OCI-LY1 (cell line): ENCODE measurements at regions not wholly inside any gene's neighbourhood (a gene's known extent, or its start where the extent isn't known, plus 50 kb on each side); places are given as distances from the start of the nearest gene placed in this dataset.

Experiments
- H2AFZ ChIP-seq: fragments of 200-600 bp; sonication (generic), shearing (Covaris generic); 2 replicates; pipeline ENCODE4 v1.6.0; 2014; ENCODE audit warnings: antibody characterized with exemption, mild to moderate bottlenecking, low read length
- H3F3A ChIP-seq: fragments of 200-600 bp; sonication (generic), shearing (Covaris generic); 2 replicates; pipeline ENCODE4 v1.6.0; 2014; ENCODE audit warnings: mild to moderate bottlenecking, antibody characterized with exemption, low read length, moderate library complexity; ENCODE audit not compliant: insufficient read depth
- H3K27ac ChIP-seq: fragments of 200-600 bp; sonication (generic); 2 replicates; pipeline ENCODE4 v1.5.1; 2014; ENCODE audit warnings: low read length, mixed run types, mild to moderate bottlenecking, low read depth; ENCODE audit not compliant: poor library complexity, severe bottlenecking
- H3K27me3 ChIP-seq: fragments of 200-600 bp; sonication (generic); 2 replicates; pipeline ENCODE4 v1.6.0; 2014; ENCODE audit warnings: antibody characterized with exemption, mild to moderate bottlenecking, low read length, moderate library complexity; ENCODE audit not compliant: insufficient read depth
- H3K36me3 ChIP-seq: fragments of 200-600 bp; sonication (generic); 2 replicates; pipeline ENCODE4 v1.6.1; 2014; ENCODE audit warnings: mild to moderate bottlenecking, antibody characterized with exemption, low read length, moderate library complexity, mixed read lengths; ENCODE audit not compliant: insufficient read depth
- H3K4me1 ChIP-seq: fragments of 200-600 bp; sonication (generic); 2 replicates; pipeline ENCODE4 v1.5.1; 2014; ENCODE audit warnings: mild to moderate bottlenecking, low read length, moderate library complexity; ENCODE audit not compliant: insufficient read depth, severe bottlenecking
- H3K4me2 ChIP-seq: fragments of 200-600 bp; sonication (generic), shearing (Covaris generic); 2 replicates; pipeline ENCODE4 v1.6.1; 2014; ENCODE audit warnings: low read length
- H3K4me3 ChIP-seq: fragments of 200-600 bp; sonication (generic); 2 replicates; pipeline ENCODE4 v1.5.1; 2014; ENCODE audit warnings: low read length, low read depth, mild to moderate bottlenecking, mixed read lengths; ENCODE audit not compliant: poor library complexity, severe bottlenecking
- H3K79me2 ChIP-seq: fragments of 200-600 bp; shearing (Covaris generic); 2 replicates; pipeline ENCODE4 v1.6.1; 2016; ENCODE audit warnings: mixed run types, low read length, mixed read lengths; ENCODE audit not compliant: insufficient read depth
- H3K9ac ChIP-seq: fragments of 200-600 bp; sonication (generic), shearing (Covaris generic); 2 replicates; pipeline ENCODE4 v1.6.1; 2014; ENCODE audit warnings: mild to moderate bottlenecking, low read length, mixed read lengths
- H3K9me2 ChIP-seq: fragments of 200-600 bp; sonication (generic), shearing (Covaris generic); 2 replicates; pipeline ENCODE4 v1.6.1; 2014; ENCODE audit warnings: low read depth, mild to moderate bottlenecking, low read length, mixed read lengths
- H3K9me3 ChIP-seq: fragments of 200-600 bp; shearing (Covaris generic); 2 replicates; pipeline ENCODE4 v1.6.1; 2014; ENCODE audit warnings: low read length, mixed read lengths
- H4K20me1 ChIP-seq: fragments of 200-600 bp; sonication (generic), shearing (Covaris generic); 2 replicates; pipeline ENCODE4 v1.6.0; 2016; ENCODE audit warnings: mild to moderate bottlenecking, low read length; ENCODE audit not compliant: insufficient read depth
- EZH2 ChIP-seq: fragments of 200-600 bp; sonication (generic), shearing (Covaris generic); IDR thresholded peaks from 2 replicates; pipeline ENCODE4 v1.8.0; 2017; ENCODE audit warnings: borderline replicate concordance, mixed run types, mild to moderate bottlenecking, antibody characterized with exemption, low read length, moderate library complexity, mixed read lengths
- TF ChIP-seq, protein P1 (sequence below): fragments of 200-600 bp; sonication (generic), shearing (Covaris generic); IDR thresholded peaks from 2 replicates; pipeline ENCODE4 v1.5.1; 2017; ENCODE audit warnings: mild to moderate bottlenecking, antibody characterized with exemption, low read length, moderate library complexity, mixed read lengths

- no peaks in the 10 kb centered on the region for H3K9me2 ChIP-seq
- no peaks in the 10 kb centered on the region for H3K4me1 ChIP-seq
- H3K36me3 ChIP-seq, result no peaks in the 10 kb centered on the region
- H3K9me3 ChIP-seq, result no peaks in the 10 kb centered on the region
- H3K27ac ChIP-seq, result no peak overlapping the region
- no peaks in the 10 kb centered on the region for H4K20me1 ChIP-seq
- no peak overlapping the region for H3K4me3 ChIP-seq
- no peaks in the 10 kb centered on the region for H3K27me3 ChIP-seq
- no peak overlapping the region for H3K9ac ChIP-seq
- no peaks in the 10 kb centered on the region for H3F3A ChIP-seq
- no peak overlapping the region for H2AFZ ChIP-seq
- no peak for TF ChIP-seq EZH2
- TF ChIP-seq, protein P1, sequence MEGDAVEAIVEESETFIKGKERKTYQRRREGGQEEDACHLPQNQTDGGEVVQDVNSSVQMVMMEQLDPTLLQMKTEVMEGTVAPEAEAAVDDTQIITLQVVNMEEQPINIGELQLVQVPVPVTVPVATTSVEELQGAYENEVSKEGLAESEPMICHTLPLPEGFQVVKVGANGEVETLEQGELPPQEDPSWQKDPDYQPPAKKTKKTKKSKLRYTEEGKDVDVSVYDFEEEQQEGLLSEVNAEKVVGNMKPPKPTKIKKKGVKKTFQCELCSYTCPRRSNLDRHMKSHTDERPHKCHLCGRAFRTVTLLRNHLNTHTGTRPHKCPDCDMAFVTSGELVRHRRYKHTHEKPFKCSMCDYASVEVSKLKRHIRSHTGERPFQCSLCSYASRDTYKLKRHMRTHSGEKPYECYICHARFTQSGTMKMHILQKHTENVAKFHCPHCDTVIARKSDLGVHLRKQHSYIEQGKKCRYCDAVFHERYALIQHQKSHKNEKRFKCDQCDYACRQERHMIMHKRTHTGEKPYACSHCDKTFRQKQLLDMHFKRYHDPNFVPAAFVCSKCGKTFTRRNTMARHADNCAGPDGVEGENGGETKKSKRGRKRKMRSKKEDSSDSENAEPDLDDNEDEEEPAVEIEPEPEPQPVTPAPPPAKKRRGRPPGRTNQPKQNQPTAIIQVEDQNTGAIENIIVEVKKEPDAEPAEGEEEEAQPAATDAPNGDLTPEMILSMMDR, result no peak
- no peaks in the 10 kb centered on the region for H3K79me2 ChIP-seq
- H3K4me2 ChIP-seq, result no peak overlapping the region
Measured at GRCh38 chr11:109731451-109731850, 309.5 kb downstream of the C11orf87 start.

GRCh38 chr11:109733245-109733644, 311.3 kb downstream of the C11orf87 start:
- H3K9ac ChIP-seq, result no peak overlapping the region
- H3K27me3 ChIP-seq, result no peaks in the 10 kb centered on the region
- no peak overlapping the region for H2AFZ ChIP-seq
- H3K4me2 ChIP-seq, result no peak overlapping the region
- TF ChIP-seq, protein P1, result no peak
- no peak for TF ChIP-seq EZH2
- H3K79me2 ChIP-seq, result no peaks in the 10 kb centered on the region
- H3K4me1 ChIP-seq, result no peaks in the 10 kb centered on the region
- no peaks in the 10 kb centered on the region for H3K9me3 ChIP-seq
- no peaks in the 10 kb centered on the region for H4K20me1 ChIP-seq
- no peaks in the 10 kb centered on the region for H3F3A ChIP-seq
- H3K4me3 ChIP-seq, result no peak overlapping the region
- no peak overlapping the region for H3K27ac ChIP-seq
- H3K9me2 ChIP-seq, result no peaks in the 10 kb centered on the region
- H3K36me3 ChIP-seq, result no peaks in the 10 kb centered on the region

DNA sequence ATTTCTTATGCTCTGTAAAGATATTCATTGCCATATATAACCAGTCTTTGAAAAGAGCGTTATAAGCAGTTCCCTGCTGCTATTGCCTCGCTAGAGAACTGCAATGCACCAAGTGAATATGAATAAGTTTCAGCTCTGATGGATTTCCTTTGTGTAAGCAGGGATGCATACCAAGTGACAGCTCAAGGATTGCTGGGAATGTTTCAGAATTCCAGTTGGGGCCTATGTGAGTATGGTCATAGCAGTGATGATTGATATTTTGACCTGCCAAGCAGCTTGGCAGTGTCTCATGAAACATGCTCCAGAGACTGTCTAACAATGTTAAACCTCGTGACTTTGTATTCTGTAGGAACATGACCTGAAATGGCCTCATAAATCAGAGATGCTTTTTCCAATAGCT, 312.6 kb downstream of the C11orf87 start:
- no peak overlapping the region for H3K4me2 ChIP-seq
- no peaks in the 10 kb centered on the region for H3K79me2 ChIP-seq
- H4K20me1 ChIP-seq, result no peaks in the 10 kb centered on the region
- no peaks in the 10 kb centered on the region for H3K9me3 ChIP-seq
- no peak overlapping the region for H2AFZ ChIP-seq
- no peaks in the 10 kb centered on the region for H3K9me2 ChIP-seq
- H3K27me3 ChIP-seq, result no peaks in the 10 kb centered on the region
- H3K36me3 ChIP-seq, result no peaks in the 10 kb centered on the region
- no peaks in the 10 kb centered on the region for H3F3A ChIP-seq
- H3K27ac ChIP-seq, result no peak overlapping the region
- no peak overlapping the region for H3K4me3 ChIP-seq
- TF ChIP-seq, protein P1, result no peak
- TF ChIP-seq EZH2, result no peak
- H3K4me1 ChIP-seq, result no peaks in the 10 kb centered on the region
- H3K9ac ChIP-seq, result no peak overlapping the region
